Spleen (tissue), 7 donors: ENCODE measurements at regions not wholly inside any gene's neighbourhood (a gene's known extent, or its start where the extent isn't known, plus 50 kb on each side); places are given as distances from the start of the nearest gene placed in this dataset.

Source experiments
- POLR2AphosphoS5 ChIP-seq, 3 donors: sonication (generic); formaldehyde crosslinking; IDR thresholded peaks; one replicate each; pipeline ENCODE4 v1.5.1; 2017; ENCODE audit warnings: antibody characterized with exemption in 3 of 3
- TF ChIP-seq, protein P1 (sequence below), 11 experiments: fragments of 200-600 bp in 7 of 11; fragments of 450-650 bp in 4 of 11; sonication (generic) in 4 of 11; IDR thresholded peaks in 8 of 11; conservative IDR thresholded peaks in 3 of 11; 1 replicate in 7 of 11; 2 replicates in 4 of 11; pipeline versions ENCODE4 v1.4.0 to v1.8.0; 2016 to 2021; ENCODE audit warnings: antibody characterized with exemption in 11 of 11, inconsistent platforms in 4 of 11, mild to moderate bottlenecking in 1 of 11
- donor health status: DM: no; HTN: no; CAD: no; lungs with moderate emphysema.
- donor health status: DM: no; HTN: no; CAD: no.
- donor health status: DM: no; HTN: no; CAD: no.

GRCh38 chr6:90365002-90365401 lies 68.4 kb upstream of the BACH2 start:
- TF ChIP-seq, protein P1, sequence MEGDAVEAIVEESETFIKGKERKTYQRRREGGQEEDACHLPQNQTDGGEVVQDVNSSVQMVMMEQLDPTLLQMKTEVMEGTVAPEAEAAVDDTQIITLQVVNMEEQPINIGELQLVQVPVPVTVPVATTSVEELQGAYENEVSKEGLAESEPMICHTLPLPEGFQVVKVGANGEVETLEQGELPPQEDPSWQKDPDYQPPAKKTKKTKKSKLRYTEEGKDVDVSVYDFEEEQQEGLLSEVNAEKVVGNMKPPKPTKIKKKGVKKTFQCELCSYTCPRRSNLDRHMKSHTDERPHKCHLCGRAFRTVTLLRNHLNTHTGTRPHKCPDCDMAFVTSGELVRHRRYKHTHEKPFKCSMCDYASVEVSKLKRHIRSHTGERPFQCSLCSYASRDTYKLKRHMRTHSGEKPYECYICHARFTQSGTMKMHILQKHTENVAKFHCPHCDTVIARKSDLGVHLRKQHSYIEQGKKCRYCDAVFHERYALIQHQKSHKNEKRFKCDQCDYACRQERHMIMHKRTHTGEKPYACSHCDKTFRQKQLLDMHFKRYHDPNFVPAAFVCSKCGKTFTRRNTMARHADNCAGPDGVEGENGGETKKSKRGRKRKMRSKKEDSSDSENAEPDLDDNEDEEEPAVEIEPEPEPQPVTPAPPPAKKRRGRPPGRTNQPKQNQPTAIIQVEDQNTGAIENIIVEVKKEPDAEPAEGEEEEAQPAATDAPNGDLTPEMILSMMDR (IDR thresholded peaks at IDR 0.05 in 8 of 11, conservative IDR thresholded peaks at IDR 0.05 in 3 of 11) = no peak
- no peak for TF ChIP-seq POLR2AphosphoS5 (IDR thresholded peaks at IDR 0.05)
